ENCODE measurements at regions not wholly inside any gene's neighbourhood (a gene's known extent, or its start where the extent isn't known, plus 50 kb on each side); places are given as distances from the start of the nearest gene placed in this dataset.
"Not testable (repeated sequence)": the region's sequence is repeated elsewhere in the genome, so short reads cannot be mapped to it uniquely, and the experiment has no call there.

GRCh38 chr2:161480123-161480522 lies 64.0 kb downstream of the TBR1 start:
- H3K27ac ChIP-seq (ENCODE audit: low read depth, low read length): no peak overlapping the region
- no peak overlapping the region for H2AFZ ChIP-seq (ENCODE audit: low read length, unreplicated experiment)
- no peaks in the 10 kb centered on the region for H3K79me2 ChIP-seq (ENCODE audit: control insufficient read depth, insufficient read depth, low read length, unreplicated experiment)
- H3K27me3 ChIP-seq (ENCODE audit: insufficient read depth, low read length): peaks cover 15% of the 10 kb centered on the region
- no peaks in the 10 kb centered on the region for H3K36me3 ChIP-seq (ENCODE audit: insufficient read depth, low read length)
- H3K4me3 ChIP-seq (ENCODE audit: low read depth, low read length): no peak overlapping the region
- H3K4me1 ChIP-seq (ENCODE audit: control insufficient read depth, insufficient read depth, low read length, unreplicated experiment): no peaks in the 10 kb centered on the region

- no peaks in the 10 kb centered on the region for H3K36me3 ChIP-seq (ENCODE audit: insufficient read depth, low read length)
- no peak overlapping the region for H2AFZ ChIP-seq (ENCODE audit: low read length, unreplicated experiment)
- H3K4me3 ChIP-seq (ENCODE audit: low read depth, low read length): no peak overlapping the region
- no peak overlapping the region for H3K27ac ChIP-seq (ENCODE audit: low read depth, low read length)
- H3K27me3 ChIP-seq (ENCODE audit: insufficient read depth, low read length): peaks cover 24% of the 10 kb centered on the region
- H3K4me1 ChIP-seq (ENCODE audit: control insufficient read depth, insufficient read depth, low read length, unreplicated experiment): no peaks in the 10 kb centered on the region
- H3K79me2 ChIP-seq (ENCODE audit: control insufficient read depth, insufficient read depth, low read length, unreplicated experiment): no peaks in the 10 kb centered on the region
Measured at GRCh38 chr2:161481619-161482018, 65.5 kb downstream of the TBR1 start.

- no peaks in the 10 kb centered on the region for H3K79me2 ChIP-seq (ENCODE audit: control insufficient read depth, insufficient read depth, low read length, unreplicated experiment)
- no peak overlapping the region for H3K27ac ChIP-seq (ENCODE audit: low read depth, low read length)
- no peaks in the 10 kb centered on the region for H3K4me1 ChIP-seq (ENCODE audit: control insufficient read depth, insufficient read depth, low read length, unreplicated experiment)
- no peak overlapping the region for H2AFZ ChIP-seq (ENCODE audit: low read length, unreplicated experiment)
- H3K36me3 ChIP-seq (ENCODE audit: insufficient read depth, low read length): no peaks in the 10 kb centered on the region
- peaks cover 39% of the 10 kb centered on the region; the same call in 1 of the 2 replicates for H3K27me3 ChIP-seq (ENCODE audit: insufficient read depth, low read length)
- no peak overlapping the region for H3K4me3 ChIP-seq (ENCODE audit: low read depth, low read length)
Measured at GRCh38 chr2:161484061-161484460, 68.0 kb downstream of the TBR1 start.

GRCh38 chr2:161486111-161486510 lies 70.0 kb downstream of the TBR1 start:
- Histone ChIP-seq H3K79me2 (ENCODE audit: control insufficient read depth, insufficient read depth, low read length, unreplicated experiment) (no peaks in the 10 kb centered on the region), H2AFZ (ENCODE audit: low read length, unreplicated experiment) (no peak overlapping the region), H3K4me1 (ENCODE audit: control insufficient read depth, insufficient read depth, low read length, unreplicated experiment) (no peaks in the 10 kb centered on the region), H3K27ac (ENCODE audit: low read depth, low read length) (no peak overlapping the region), H3K4me3 (ENCODE audit: low read depth, low read length) (no peak overlapping the region), H3K36me3 (ENCODE audit: insufficient read depth, low read length) (no peaks in the 10 kb centered on the region), H3K27me3 (ENCODE audit: insufficient read depth, low read length) (peaks cover 48% of the 10 kb centered on the region)

GRCh38 chr2:161488131-161488699 lies 72.1 kb downstream of the TBR1 start:
- H3K27me3 ChIP-seq (ENCODE audit: insufficient read depth, low read length): peaks cover 63% of the 10 kb centered on the region
- H3K4me1 ChIP-seq (ENCODE audit: control insufficient read depth, insufficient read depth, low read length, unreplicated experiment): no peaks in the 10 kb centered on the region
- no peak overlapping the region for H3K27ac ChIP-seq (ENCODE audit: low read depth, low read length)
- H3K4me3 ChIP-seq (ENCODE audit: low read depth, low read length): no peak overlapping the region
- H3K36me3 ChIP-seq (ENCODE audit: insufficient read depth, low read length): no peaks in the 10 kb centered on the region
- H3K79me2 ChIP-seq (ENCODE audit: control insufficient read depth, insufficient read depth, low read length, unreplicated experiment): no peaks in the 10 kb centered on the region
- H2AFZ ChIP-seq (ENCODE audit: low read length, unreplicated experiment): no peak overlapping the region

- H3K36me3 ChIP-seq (ENCODE audit: insufficient read depth, low read length): no peaks in the 10 kb centered on the region
- H3K27me3 ChIP-seq (ENCODE audit: insufficient read depth, low read length): peaks cover 63% of the 10 kb centered on the region
- no peak overlapping the region for H3K4me3 ChIP-seq (ENCODE audit: low read depth, low read length)
- no peak overlapping the region for H2AFZ ChIP-seq (ENCODE audit: low read length, unreplicated experiment)
- no peaks in the 10 kb centered on the region for H3K4me1 ChIP-seq (ENCODE audit: control insufficient read depth, insufficient read depth, low read length, unreplicated experiment)
- no peak overlapping the region for H3K27ac ChIP-seq (ENCODE audit: low read depth, low read length)
- no peaks in the 10 kb centered on the region for H3K79me2 ChIP-seq (ENCODE audit: control insufficient read depth, insufficient read depth, low read length, unreplicated experiment)
Measured at GRCh38 chr2:161488879-161489278, 72.8 kb downstream of the TBR1 start.

GRCh38 chr2:161500892-161501610 lies 85.0 kb downstream of the TBR1 start:
- peaks cover 46% of the 10 kb centered on the region for H3K27me3 ChIP-seq (ENCODE audit: insufficient read depth, low read length)
- H3K4me1 ChIP-seq (ENCODE audit: control insufficient read depth, insufficient read depth, low read length, unreplicated experiment); H3K36me3 ChIP-seq (ENCODE audit: insufficient read depth, low read length); H3K79me2 ChIP-seq (ENCODE audit: control insufficient read depth, insufficient read depth, low read length, unreplicated experiment); H3K27ac ChIP-seq (ENCODE audit: low read depth, low read length): not testable (repeated sequence)
- H2AFZ ChIP-seq (ENCODE audit: low read length, unreplicated experiment): peak overlapping the region; percentile 60
- peak overlapping the region; percentile 73 for H3K4me3 ChIP-seq (ENCODE audit: low read depth, low read length)

- not testable (repeated sequence) for H3K79me2 ChIP-seq (ENCODE audit: control insufficient read depth, insufficient read depth, low read length, unreplicated experiment); H2AFZ ChIP-seq (ENCODE audit: low read length, unreplicated experiment); H3K4me3 ChIP-seq (ENCODE audit: low read depth, low read length); H3K36me3 ChIP-seq (ENCODE audit: insufficient read depth, low read length); H3K4me1 ChIP-seq (ENCODE audit: control insufficient read depth, insufficient read depth, low read length, unreplicated experiment); H3K27ac ChIP-seq (ENCODE audit: low read depth, low read length)
- H3K27me3 ChIP-seq (ENCODE audit: insufficient read depth, low read length): peaks cover 45% of the 10 kb centered on the region
Measured at GRCh38 chr2:161502279-161502678, 86.2 kb downstream of the TBR1 start.

GRCh38 chr2:161504628-161505289 lies 88.7 kb downstream of the TBR1 start:
- H3K79me2 ChIP-seq (ENCODE audit: control insufficient read depth, insufficient read depth, low read length, unreplicated experiment); H3K4me1 ChIP-seq (ENCODE audit: control insufficient read depth, insufficient read depth, low read length, unreplicated experiment); H3K36me3 ChIP-seq (ENCODE audit: insufficient read depth, low read length); H3K27ac ChIP-seq (ENCODE audit: low read depth, low read length); H2AFZ ChIP-seq (ENCODE audit: low read length, unreplicated experiment); H3K4me3 ChIP-seq (ENCODE audit: low read depth, low read length): not testable (repeated sequence)
- peaks cover 32% of the 10 kb centered on the region for H3K27me3 ChIP-seq (ENCODE audit: insufficient read depth, low read length)

- H3K27me3 ChIP-seq (ENCODE audit: insufficient read depth, low read length): peaks cover 39% of the 10 kb centered on the region
- not testable (repeated sequence) for H3K36me3 ChIP-seq (ENCODE audit: insufficient read depth, low read length); H2AFZ ChIP-seq (ENCODE audit: low read length, unreplicated experiment); H3K27ac ChIP-seq (ENCODE audit: low read depth, low read length); H3K79me2 ChIP-seq (ENCODE audit: control insufficient read depth, insufficient read depth, low read length, unreplicated experiment); H3K4me3 ChIP-seq (ENCODE audit: low read depth, low read length); H3K4me1 ChIP-seq (ENCODE audit: control insufficient read depth, insufficient read depth, low read length, unreplicated experiment)
Measured at GRCh38 chr2:161505466-161505865, 89.4 kb downstream of the TBR1 start.

All from ACC112 (cell line).